Hypothalamus (tissue), 51 donors: ENCODE measurements at regions not wholly inside any gene's neighbourhood (a gene's known extent, or its start where the extent isn't known, plus 50 kb on each side); places are given as distances from the start of the nearest gene placed in this dataset.

Experiments used
- DNase-seq, 51 donors: peaks; one replicate each; lab custom pipeline; 2025; lab: John Stamatoyannopoulos, UW

DNA sequence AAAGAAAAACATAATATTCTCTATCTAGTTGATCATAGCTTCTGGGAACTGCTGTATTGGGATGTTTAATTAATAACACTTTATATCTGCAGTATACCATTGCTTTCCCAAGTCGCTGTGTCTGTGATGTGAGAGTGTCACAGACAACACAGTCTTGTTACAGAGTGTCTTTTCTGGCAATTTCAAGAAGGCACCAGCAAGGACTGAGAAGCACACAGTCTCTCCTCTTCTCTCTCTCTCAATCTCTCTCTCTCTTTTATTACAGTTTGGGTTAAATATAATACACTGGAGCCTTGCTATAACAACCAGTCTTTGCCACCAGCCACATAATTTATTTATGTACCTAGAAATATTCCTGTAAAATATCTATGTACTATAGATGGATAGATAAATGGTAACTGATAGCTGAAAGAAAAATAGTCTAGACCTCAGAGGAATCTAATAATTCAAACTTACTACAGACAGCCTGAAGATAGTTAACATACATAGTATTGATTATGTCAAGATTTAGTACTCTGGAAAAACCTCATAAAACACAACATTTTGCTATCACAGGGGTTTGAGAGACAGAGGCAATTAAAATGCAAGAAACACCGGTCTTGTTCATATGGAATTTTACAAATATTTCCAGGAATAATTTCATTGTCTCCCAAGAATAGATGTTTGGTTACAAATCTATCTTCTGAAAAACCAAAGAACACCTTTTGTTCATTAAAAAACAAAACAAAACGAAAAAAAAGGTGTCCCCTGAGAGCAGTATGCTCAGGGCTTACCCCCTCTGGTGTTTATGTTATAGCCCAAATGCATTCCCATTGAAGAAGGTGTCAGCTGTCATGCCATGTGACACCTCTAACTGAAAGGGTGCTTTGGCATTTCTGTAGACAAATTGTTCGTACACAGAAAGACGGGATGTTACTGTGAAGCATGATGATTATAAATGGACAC, 507.8 kb downstream of the TBC1D4 start:
- DNase-seq: no peak

DNA sequence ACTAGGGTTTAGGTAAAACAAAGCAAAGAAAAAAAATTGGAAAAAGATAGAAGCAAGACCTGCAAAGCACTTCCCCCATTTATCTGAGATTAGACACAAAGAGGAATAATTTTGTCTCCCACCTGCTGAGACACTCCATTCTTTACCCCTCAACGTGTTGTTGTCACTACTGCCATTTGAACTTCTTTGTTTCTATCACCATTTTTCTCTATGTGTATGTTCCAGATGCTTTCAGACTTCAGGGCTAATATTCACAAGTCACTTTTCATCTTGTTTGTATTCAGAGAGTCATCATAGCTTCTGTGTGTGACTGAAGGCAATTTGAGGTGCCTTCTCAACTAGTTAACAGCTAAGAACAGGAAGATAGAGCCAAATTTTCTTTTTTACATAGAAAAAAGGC, 512.5 kb downstream of the TBC1D4 start:
- DNase-seq: no peak

DNA sequence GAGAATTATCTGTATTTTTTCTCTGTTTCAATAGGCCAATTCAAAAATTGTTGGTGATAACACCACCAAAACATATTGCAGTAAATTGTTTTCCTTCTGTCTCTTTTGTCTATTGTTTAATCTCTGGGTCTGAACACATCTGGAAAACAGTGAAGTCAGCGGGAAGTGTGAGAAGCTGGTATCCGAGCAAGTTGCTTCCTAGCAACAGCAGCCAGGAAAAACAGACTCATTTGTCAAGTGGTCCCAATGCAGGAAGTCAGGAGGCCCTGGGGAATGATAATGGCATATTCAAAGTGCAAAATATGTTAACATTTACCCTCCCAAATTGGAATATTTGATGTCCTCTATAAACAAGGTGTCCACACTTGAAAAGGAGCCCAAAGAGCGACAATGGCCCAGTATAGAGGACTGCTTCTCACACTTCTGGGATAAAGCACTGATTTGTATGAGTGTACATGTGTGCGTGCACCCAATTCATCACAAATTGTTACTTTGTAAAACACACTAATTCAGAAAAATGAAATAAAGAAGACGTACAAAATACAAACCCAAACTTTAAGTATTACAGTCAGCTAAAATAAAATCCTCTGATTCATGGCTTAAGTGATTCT, 515.0 kb downstream of the TBC1D4 start:
- DNase-seq: peak in 19 of 51 donors; percentile 0 to 64 (median 8)

DNA sequence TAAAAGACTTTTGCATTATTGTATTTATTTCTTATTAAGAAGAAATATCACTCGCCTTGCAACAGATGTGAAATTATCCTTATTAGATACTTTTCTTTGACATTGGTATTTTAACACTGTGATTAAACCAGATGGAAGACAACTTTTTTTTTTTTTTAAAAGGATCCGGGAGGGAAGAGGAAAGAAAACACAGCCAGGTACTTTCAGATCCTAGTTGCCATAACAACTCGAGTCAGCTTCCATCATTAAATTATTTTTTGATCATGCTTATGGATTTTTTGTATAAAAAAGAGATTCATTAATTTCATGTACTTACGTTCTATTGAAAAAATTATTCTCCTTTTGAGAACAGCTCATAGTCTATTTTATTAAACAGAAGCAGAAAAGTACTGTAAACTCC, 515.7 kb downstream of the TBC1D4 start:
- no peak for DNase-seq

DNA sequence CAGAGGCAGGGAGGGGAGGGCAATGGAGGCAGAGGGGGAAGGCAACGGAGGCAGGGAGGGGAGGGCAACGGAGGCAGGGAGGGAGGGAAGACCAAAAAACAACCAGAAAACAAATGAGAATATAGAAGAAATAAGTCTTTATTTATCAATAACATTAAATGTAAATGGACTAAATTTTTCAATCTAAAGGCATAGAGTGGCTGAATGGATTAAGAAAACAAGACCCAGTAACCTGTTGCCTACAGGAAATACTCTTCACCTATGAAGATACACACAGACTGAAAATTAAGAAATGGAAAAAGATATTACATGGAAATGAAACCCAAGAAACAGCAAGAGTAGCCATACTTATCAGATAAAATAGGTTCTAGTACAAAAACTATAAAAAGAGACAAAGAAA, 536.3 kb downstream of the TBC1D4 start:
- no peak for DNase-seq

DNA sequence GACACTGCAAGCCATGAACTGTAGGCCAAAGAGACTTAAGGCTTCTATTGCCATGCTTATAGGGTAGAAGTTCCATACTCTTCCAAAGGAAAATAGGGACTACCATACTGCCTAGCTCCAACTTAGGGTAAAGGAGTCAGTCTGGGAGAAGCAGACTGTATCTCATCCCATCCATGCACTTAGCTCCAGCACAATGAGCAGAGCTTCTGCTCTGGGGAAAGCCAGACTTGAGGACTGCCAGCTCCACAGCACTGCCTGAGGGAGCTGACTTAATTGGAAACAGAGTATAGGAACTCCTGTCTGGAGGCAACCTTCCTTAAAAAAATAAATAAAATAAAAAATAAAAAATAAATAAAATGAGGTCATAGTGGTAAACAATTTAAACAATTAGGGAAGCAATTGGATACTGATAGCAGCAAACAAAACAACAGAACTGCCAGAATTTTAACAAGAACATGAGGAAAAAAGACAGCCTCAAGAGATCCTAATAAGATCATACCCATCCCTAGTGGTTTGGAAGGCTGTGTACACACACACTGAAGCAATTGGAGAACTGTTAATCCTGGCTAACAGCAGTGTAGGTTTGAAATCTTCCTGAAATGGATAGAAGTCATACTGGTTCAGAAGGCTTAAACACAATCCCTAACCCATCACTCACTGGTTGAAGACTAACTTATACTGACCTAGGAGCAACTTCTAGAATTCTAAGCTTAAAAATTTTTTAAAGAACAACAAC, 550.1 kb downstream of the TBC1D4 start:
- DNase-seq: no peak

DNA sequence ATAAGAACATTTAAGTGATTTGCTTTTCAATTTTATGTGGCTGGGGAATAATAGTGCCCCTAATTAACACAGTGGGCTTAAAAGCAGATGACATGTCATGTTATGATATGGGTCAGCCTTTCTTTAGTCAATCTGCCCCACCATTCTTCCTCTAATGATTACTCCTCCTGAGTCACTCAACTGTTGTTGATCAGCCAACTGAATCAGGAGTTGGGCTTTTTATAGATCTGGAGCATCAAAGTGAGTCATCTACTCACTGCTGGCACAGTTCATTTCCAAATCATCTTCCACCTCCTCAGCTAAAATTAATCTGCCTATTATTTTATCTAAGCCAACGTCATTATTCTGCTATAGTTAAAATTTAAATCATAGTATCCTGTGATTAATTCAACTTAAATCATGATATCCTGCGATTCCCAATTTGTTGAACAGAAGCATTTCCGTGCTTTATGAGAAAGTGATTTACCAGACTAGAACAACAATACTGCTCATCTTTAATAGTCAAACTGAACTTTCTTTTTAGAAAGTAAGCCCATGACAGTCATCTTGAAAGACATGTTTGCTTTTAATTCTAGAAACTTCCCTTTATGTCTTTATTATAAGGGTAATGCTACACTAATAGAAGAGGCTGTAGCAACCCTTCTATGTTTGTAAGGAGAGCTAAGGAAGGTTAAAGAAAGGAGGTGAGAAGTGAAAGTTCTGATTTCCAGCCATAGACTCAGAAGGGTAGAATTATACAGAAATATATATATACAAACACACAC, 551.4 kb downstream of the TBC1D4 start:
- peak in 1 of 51 donors; percentile 24 for DNase-seq

DNA sequence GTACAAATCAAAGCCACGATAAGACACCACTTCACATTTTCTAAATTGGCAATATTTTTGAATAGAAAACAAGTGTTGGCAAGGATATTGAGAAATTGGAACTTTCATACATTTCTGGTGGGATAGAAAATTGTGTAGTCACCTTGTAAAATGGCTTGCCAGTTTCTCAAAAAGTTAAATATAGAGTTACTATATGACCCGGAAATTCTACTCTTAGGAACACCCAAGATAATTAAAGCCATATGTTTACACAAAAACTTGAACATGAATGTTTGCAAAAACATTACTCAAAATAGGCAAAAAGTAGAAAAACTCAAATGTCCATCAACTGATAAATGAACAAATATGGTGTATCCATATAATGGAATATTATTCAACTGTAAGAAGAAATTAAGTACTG, 552.5 kb downstream of the TBC1D4 start:
- DNase-seq: no peak

DNA sequence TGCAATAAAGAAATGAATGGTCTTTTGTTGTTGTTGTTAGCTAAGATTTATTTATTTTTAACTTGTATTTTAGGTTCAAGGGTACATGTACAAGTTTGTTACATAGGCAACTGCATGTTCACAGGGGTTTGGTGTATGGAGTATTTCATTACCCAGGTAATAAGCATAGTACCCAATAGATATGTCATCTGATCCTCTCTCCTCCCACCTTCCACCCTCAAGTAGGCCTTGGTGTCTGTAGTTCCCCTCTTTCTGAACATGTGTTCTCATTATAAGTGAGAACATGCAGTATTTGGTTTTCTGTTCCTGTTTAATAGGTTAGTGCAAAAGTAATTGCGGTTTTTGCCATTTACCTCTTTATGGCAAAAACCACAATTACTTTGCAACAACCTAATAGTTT, 554.1 kb downstream of the TBC1D4 start:
- no peak for DNase-seq

DNA sequence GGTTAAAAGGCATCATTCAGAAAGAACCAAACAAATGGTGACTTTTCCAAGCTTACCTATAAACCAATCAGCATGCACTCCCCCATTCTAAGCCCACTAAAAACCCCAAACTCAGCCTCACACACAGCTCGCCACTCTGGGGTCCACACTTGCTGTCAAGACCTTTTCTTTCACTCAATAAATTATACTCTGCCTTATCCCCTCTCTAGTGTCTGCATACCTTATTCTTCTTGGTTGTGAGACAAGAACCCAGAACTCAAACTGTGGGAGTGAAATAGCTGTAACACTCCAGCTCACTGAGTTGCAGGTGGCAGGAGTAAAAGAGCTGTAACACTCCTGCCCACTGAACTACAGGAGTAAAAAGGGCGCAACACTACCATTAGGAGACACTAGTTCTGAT, 559.0 kb downstream of the TBC1D4 start:
- no peak for DNase-seq

DNA sequence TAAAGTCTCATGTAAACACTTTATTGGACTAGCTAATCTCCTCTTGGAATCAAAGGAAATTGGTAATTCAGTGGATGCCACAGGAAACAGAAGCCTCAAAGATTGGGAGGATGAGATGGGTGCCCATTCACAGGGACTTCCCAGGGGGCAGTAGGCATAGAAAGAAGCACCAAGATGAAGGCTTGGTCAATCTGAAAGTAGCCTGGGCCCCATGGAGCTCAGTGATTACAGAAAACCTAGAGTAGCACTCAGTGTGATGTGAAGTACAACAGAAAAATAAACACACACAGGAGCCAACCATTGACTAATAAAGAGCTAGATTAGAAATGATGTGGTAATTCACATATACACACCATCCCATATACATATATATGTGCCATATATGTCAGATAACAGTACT, 560.6 kb downstream of the TBC1D4 start:
- no peak for DNase-seq

DNA sequence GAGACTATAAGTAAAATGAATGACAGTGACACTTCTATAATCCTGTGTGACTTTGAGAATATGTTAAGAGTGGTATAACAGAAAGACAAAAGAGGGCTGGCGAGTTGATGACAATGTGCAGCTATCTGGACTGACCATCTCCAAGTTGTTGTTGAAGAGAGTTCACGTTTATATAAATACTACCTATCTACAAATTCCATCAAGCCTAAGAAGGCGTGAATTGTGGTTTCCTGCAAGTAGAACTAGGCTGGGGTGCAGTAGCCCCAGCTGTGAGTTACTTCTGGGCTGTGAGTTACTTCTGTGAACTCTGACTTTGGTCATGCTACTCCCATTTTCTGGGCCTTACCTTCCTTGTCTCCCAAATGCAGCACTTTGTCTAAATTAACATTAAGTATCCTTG, 561.0 kb downstream of the TBC1D4 start:
- no peak for DNase-seq

DNA sequence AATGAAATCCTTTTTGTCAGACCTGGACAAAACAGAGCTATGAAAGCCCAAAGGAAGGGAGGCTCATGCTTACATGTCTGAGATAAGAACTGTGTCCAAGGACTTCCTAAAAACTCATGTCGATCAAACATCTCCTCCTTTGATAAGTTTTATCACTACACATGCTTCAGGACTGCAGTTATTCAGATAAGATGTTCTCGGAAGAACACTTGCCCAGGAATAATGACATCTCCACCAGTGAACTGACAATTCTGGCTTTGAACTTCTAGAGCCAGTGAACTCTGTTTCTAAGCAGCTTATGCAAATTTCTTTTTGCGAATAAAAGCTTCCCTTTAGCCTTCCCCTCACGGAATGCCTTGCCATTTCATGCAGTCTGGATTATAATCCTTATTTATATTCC, 561.6 kb downstream of the TBC1D4 start:
- no peak for DNase-seq

DNA sequence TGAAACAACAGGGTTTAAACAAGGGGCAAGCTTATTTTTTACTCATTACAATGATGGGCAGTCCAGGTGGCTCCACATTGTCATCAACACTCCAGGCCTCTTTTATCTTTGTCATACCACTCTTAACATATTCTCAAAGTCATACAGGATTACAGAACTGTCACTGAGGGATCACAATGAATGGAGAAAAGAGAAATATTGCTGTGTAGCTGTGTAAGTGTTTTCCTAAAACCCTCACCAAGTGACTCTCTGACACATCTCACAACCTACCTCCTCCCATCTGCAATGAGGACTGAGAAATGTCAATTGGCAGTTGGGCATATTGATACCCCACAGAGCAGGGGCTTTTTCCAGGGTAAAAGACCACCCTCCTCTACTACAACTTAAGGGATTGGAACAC, 562.1 kb downstream of the TBC1D4 start:
- no peak for DNase-seq

DNA sequence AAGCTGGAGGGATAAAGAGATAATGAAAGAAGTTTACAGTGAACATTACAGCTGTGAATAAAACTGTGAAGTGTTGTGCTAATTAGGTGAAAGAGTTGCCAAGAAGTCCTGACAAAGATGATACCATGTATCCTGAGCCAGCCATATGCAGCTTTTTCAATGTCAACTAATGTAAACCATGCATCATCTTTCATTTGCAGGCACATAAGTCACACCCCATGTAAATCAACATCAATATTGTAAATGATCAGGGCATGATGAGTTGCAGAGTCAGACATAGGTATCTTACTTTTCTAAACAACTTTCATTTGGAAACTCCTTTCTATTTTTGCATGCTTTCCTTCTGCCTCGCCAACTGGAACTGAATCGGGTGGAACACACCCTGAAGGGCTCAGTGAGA, 569.1 kb downstream of the TBC1D4 start:
- no peak for DNase-seq

DNA sequence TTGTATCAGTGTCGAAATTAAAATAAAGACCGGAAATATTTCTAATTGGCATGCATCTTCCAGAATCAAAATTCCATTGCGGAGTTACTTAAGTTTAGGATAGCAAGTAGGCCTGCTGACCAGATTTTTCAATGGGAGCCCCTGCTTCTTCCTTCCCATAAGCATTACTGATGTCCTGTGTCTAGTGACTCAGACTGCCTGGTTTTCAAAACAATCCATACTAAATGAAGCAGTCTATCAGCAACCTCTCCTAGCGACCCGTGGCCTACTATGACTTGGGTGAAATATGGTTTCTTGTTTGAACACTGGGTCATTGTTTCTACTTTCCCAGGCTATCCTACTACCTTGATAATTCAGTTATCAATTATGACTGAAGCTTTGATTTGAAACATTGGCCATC, 571.6 kb downstream of the TBC1D4 start:
- no peak for DNase-seq

DNA sequence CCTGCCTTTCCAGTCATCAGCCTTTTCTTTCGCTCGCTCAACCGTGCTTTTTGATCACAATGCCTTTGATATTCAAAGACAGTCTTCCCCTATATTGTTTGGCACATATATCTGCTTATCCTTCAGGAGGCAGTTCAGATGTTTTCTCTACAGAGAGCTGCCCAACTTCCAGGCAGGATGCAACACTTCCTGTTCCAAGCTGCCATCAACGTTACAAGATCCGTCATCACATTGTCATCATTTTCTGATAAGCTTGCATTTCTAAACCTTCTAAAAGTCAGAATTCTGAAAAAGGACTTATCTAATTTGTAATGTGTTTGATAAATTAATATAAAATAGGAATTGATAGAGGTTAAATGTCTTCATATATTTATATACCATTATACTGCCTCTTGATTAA, 574.2 kb downstream of the TBC1D4 start:
- DNase-seq: no peak

DNA sequence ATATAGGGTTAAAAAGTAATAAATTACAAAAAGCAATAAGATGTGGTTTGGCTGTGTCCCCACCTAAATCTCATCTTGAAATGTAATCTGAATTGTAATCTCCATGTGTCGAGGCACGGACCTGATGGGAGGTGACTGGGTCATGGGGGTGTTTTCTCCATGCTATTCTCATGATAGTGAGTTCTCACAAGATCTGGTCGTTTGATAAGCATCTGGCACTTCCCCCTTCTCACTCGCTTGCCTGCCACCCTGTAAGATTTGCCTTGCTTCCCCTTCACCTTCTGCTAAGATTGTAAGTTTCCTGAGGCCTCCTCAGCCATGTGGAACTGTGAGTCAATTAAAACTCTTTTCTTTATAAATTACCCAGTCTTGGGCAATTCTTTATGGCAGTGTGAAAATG, 577.4 kb downstream of the TBC1D4 start:
- no peak for DNase-seq

DNA sequence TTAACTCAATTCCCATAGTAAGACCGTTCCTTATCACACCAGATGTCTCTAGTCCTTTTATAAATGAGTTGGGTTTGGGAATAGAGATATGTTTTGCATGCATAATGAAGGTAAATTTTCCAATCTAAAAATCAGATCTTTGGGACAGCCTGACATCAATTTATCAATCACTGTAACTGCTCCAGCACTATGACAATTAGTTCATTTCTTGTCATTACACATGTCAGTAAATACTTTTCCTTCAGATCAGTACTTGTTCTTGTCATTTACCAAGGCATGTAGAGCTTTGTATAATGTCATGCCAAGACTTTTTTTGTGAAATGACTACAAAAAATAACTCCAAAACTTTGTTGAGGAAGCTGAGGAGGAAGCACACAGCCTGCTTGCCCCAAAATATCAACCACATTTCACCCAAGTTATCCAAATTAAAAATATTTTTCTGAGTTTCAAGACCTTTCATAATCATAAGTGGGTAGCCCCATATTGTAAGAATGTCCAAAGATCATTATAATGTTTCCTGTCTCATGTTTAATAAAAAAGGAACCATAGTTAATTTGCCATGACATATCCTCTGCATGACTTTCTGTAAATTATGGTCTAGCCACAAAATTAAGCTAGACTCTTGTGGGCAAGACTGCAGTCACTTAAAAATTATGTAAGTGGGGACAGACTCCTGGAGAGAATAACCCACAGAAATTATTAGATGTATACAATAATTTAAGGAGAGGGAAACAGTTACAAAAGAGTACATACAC, 586.8 kb downstream of the TBC1D4 start:
- no peak for DNase-seq

DNA sequence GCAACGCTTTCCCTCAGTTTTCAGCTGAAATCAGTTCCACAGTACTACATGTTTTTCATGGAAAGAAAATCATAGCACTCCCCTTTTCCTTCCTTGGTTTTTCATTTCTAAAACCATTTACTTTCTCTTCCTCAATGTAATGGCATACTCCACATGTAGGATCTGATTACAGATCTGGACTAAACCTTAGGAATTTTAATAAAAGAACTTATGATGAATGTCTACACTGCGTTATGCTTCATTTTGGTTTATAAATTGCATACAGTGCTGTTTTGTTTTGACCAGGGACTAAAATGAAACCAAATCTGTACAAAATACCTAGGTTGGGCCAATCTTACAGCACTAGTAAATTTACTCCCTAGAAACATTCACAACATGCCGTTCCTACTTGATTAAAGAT, 589.9 kb downstream of the TBC1D4 start:
- no peak for DNase-seq
